HG02938 (cell line): ENCODE measurements at regions not wholly inside any gene's neighbourhood (a gene's known extent, or its start where the extent isn't known, plus 50 kb on each side); places are given as distances from the start of the nearest gene placed in this dataset.
"Not testable (repeated sequence)": the region's sequence is repeated elsewhere in the genome, so short reads cannot be mapped to it uniquely, and the experiment has no call there.

ENCODE experiments used
- ATAC-seq: cut with Tn5 transposase; IDR thresholded peaks from one replicate; pipeline ENCODE4 v1.9.1; 2021; ENCODE audit warnings: mild to moderate bottlenecking, moderate library complexity; ENCODE audit not compliant: unreplicated experiment

DNA sequence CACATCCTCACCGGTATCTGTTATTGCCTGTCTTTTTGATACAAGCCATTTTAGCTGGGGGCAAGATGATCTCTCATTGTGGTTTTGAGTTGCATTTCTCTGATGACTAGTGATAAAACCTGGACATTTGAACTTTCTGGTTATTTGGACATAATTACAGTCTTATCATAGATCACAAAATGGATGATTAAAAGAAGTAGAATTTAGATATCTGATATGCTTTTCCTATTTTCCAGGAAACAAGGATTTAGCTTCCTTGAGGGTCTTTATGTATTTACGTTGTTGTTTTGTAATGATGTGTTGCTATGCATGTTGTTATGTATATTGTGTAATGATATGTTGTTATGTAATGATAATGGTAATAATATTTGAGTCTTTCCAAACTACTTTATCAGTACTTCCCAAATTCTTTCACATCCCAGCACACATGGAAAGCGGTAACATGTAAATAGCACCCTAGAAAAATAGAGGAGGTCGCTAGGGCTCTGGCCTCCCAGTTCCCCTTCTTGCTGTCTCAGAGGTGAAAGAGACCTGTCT is 53.8 kb downstream of the GJD2 start:
- no peak for ATAC-seq

DNA sequence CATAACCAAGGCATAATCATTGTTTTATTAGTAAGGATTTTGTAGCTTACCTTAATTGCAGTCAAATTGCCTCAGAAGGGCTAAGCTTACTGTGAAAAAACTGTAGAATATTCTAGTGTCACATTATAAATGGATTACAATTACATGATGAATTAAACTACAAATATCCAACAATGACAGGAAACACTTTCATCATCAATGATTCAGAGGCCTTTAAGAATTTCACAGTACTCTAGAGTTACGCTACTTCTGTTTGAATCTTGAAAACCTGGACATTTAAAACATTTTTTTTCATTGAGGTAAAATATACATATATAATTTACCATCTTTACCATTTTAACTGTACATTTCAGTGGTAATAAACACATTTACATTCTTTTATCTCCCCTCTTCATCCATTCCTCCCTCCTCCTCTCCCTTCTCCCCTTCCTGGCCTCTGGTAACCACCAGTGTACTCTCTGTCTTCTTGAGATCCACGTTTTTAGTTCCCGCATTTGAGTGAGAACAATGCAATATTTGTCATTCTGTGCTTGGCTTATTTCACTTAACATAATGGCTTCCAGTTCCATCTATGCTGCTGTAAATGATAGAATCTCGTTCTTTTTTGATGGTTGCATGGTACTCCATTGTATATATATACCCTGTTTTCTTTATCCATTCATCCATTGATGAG is 54.7 kb downstream of the GJD2 start:
- ATAC-seq = no peak

GRCh38 chr15:34696506-34696905 is 58.3 kb downstream of the GJD2 start:
- ATAC-seq = no peak

GRCh38 chr15:34693053-34693744 is 61.6 kb downstream of the GJD2 start:
- ATAC-seq = no peak

DNA sequence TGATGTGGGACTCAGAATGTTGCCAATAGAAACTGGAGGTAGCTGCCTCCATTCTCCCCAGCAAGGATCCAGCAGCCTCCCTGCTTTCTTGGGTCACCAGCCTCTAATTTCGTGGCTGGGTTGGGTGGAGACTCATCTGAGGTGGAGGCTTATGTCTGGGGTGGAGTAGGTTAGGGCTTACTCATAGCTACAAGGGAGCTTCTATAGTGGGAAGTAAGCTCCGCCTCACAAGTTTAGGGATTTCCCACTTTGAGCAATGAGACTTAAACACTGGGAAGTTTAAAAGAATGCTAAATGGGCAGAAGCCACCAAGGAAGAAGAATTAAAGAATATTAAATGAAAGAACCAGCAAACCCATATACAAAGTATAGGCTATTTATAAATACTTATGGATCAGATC is 63.8 kb downstream of the GJD2 start:
- no peak for ATAC-seq

DNA sequence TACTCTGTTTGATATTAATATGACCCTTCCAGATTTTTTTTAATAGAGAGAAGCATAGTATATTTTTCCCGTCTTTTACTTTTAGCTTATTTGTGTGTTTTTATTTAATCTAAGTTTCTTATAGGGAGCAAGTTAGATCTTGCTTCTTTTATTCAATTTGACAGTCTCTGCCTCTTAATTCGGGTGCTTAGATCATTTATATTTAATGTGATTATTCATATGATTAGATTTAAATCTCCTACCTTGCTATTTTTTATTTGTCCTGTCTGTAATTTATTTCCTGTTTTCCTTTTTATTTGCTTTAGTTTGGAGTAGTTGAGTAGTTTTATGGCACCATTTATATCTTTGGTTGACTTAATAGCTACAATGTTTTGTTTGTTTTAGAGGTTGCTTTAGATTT is 66.1 kb downstream of the GJD2 start:
- no peak for ATAC-seq

GRCh38 chr15:34684351-34684750 is 70.4 kb downstream of the GJD2 start:
- no peak for ATAC-seq

- ATAC-seq = no peak
These were observed 72.1 kb downstream of the GJD2 start for GRCh38 chr15:34682674-34683073.

DNA sequence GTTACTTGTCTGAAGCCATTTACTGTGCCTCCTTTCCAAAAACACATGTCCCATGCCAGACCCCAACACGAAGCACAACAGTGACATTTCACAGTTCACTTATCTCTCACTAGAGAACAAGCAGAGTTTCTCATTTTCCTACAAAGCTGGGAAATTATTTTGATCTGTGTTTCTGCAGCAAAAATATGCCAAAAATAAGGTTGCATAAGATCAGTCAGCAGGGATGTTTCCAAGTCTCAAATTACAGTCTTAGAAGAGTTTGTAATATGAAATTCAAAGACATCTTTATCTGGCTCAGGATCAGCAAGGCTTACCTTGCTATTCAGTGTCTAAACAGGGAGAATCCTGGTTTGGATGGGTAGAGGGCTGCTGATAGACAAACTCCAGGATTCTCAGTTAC is 75.5 kb downstream of the GJD2 start:
- no peak for ATAC-seq

GRCh38 chr15:34673241-34673640 is 81.6 kb downstream of the GJD2 start:
- ATAC-seq = no peak

GRCh38 chr15:34665498-34666116 is 82.2 kb upstream of the GOLGA8B start:
- no peak for ATAC-seq

- ATAC-seq = no peak
These were observed 81.0 kb upstream of the GOLGA8B start for GRCh38 chr15:34664418-34664817.

DNA sequence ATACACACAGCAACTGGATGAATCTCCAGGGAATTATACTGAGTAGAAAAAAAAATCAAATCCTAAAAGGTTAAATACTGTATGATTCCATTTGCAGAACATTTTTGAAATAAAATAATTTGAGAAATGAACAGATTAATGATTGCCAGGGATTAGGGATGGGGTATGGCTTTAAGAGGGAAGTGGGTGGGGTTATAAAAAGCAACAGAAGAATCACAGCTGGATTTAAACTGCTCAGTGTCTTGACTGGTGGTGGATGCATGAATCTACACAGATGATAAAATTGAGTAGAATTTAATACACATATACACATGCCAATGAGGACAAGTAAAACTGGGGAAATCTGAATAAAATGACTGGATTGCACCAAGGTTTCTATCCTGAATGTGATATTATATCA is 79.7 kb upstream of the GOLGA8B start:
- ATAC-seq = no peak

GRCh38 chr15:34659056-34659455 is 75.6 kb upstream of the GOLGA8B start:
- no peak for ATAC-seq

GRCh38 chr15:34657469-34658127 is 74.1 kb upstream of the GOLGA8B start:
- no peak for ATAC-seq

DNA sequence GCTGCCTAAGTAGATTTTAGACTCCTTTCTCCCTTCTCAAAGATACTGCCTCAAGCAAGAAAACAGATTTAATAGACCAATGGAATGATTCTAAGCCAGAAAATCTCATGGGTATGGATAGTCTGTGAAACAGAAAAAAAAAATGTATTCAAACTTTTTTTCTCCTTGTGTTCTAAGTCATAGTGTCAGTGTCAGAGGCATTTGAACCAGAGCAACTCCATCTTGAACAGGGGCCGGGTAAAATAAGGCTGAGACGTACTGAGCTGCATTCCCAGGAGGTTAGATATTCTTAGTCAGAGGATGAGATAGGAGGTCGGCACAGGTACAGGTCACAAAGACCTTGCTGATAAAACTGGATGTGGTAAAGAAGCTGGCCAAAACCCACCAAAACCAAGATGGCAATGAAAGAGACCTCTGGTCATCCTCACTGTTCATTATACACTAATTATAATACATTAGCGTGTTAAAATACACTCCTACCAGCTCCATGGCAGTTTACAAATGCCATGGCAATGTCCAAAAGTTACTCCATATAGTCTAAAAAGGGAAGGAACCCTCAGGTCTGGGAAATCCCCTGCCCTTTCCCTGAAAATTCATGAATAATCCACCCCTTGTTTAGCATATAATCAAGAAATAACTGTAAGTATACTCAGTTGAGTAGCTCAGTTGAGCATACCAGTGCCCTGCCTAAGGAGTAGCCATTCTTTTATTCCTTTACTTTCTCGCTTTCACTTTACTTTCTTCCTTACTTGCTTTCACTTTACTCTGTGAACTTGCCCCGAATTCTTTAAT is 72.8 kb upstream of the GOLGA8B start:
- no peak for ATAC-seq

GRCh38 chr15:34655326-34655725 is 71.9 kb upstream of the GOLGA8B start:
- ATAC-seq = no peak

DNA sequence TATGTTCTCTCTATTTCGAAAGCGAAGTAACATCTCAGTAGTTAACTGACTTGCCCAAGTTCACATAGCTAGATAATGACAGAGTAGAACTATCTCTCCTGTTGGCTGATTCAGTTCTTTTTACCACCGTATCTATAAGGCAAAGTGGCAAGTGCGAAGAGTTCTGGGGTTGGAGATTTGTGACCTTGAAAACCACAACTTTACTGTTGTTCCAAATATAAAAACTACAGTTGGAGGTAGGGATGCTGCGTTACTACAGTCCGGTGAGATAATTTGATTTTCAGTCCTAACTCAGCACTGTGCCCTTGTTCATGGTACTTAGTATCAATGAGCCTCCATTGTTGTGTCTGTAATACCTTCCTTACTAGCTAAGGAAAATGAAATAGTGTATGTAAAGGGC is 71.2 kb upstream of the GOLGA8B start:
- no peak for ATAC-seq

- no peak for ATAC-seq
These were observed 70.5 kb upstream of the GOLGA8B start for GRCh38 chr15:34653992-34654391.

- not testable (repeated sequence) for ATAC-seq
These were observed 69.9 kb upstream of the GOLGA8B start for GRCh38 chr15:34653326-34653725.

DNA sequence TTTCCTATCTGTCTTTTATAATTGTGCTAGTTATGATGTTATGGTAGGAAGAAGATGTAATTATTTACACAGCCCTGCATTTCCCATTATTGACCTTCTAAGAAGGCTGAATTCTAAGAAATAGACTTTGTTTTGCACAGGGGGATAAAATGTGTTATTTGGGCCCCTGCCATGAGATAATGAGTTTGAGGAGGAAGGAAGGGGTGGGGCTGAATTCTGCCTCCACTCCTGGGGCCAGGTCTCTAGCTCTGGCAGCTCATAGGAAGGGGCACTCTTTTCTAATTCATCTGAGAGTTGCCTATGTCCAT is 69.2 kb upstream of the GOLGA8B start:
- no peak for ATAC-seq
